GM21390 (cell line): ENCODE measurements at regions not wholly inside any gene's neighbourhood (a gene's known extent, or its start where the extent isn't known, plus 50 kb on each side); places are given as distances from the start of the nearest gene placed in this dataset.
"Not testable (repeated sequence)": the region's sequence is repeated elsewhere in the genome, so short reads cannot be mapped to it uniquely, and the experiment has no call there.

Experiments used
- ATAC-seq: cut with Tn5 transposase; IDR thresholded peaks from one replicate; pipeline ENCODE4 v1.9.1; 2021; ENCODE audit not compliant: unreplicated experiment

DNA sequence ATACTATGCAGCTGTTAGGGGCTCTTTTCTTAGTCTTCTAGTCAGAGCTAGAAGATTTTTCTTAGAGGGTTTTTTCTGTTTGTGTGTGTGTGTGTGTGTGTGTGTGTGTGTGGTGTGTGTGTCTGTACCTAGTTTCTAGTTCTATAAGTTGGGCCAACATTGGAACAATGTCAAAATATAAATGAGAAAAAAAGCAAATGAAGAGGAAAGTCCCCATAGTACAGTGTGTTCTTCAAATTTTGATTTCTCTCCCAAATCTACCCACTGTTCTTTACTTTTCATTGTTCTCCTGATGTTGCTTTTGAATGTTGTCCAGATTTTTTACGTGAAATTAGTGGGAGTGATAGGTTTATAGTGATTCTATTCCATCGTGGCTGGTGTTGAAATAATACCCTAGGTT lies 2153.4 kb upstream of the RAG2 start:
- ATAC-seq, result no peak

DNA sequence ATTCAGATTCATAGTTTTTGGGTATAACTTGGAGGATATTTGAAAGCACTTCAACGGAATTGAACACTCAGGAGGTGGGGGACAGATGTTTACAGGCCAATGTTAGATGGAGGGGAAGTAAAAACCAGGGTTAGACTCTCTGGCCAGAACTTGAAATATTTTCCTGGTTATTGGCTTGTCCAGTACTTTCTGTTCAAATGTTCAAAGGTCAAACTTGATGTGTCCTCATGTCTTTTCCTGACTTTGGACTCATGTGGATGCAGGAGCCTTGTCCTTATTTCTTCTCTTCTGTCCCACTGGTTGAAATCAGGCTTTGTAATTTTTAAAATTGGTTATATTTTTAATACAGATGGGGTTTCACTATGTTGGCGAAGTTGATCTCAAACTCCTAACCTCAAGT lies 2148.5 kb upstream of the RAG2 start:
- not testable (repeated sequence) for ATAC-seq

DNA sequence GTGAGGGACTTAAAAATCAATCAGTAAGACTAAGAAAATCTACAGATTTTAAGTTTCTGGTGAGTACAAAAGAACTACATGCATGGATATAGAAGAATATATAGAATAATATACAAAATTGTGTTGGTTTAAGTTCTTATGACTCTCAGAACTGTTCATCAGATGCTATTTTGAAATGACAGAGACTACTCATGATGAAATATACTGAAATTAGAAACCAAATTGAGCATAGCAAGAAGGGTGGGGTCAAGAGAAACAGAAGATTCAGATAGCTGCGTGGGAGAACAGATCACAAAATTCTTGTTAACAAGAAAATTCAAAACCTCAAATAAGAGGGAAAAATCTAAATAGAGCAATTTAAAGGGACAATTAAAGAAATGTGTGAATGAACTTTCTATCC lies 2125.3 kb upstream of the RAG2 start:
- ATAC-seq, result no peak

DNA sequence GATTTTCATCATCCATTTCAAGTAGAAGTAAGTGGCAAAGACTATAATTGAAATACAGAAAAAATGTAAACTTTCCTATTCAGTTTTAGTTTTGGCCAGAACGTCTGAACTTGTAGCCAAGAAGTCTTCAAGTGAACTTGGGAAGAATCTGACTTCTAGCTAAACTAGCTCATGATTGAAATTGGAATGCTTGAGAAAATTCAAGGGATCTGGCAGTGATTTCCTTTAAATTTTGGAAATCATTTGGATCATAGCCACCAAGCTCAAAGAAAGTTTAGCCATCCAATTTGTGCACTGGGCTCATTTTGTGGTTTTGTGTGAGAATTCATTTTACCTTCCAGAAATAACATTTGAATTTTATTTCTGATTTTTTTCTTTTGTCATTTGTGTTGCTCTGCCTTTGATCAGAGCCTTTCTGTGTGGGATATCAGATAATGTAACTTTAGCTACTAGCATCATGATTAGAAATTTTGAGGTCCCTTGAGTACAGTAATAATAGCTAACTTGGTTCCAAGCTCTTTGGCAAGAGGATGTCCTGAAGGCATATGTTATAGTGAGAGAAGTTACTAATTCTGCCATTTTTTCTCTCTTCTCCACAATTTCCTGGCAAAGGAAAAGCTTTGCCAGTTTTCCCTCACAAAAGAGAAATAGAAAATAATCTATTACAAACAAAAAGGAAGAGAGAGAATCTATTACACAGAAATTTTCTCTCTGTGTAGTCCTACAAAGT lies 2123.7 kb upstream of the RAG2 start:
- ATAC-seq, result no peak

- no peak for ATAC-seq
These were observed 2120.6 kb upstream of the RAG2 start for GRCh38 chr11:38718659-38719058.

DNA sequence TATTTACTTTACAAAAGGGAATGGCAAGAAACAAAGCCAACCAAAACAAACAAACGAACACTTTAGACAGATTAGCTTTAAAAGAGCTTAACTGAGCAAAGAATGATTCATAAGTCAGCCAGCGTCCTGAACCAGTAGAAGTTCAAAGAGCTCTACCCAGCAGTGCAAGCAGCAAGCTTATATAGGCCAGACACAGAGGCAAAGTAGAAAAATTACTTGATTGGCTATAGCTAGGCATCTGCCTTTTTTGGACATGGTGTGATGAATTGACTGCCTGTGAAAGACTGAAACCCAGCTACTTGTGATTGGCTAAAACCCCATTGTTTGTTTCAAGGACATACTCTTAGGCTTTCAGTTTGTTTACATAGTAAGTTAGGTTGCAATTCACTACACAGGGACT lies 2120.0 kb upstream of the RAG2 start:
- ATAC-seq, result no peak

DNA sequence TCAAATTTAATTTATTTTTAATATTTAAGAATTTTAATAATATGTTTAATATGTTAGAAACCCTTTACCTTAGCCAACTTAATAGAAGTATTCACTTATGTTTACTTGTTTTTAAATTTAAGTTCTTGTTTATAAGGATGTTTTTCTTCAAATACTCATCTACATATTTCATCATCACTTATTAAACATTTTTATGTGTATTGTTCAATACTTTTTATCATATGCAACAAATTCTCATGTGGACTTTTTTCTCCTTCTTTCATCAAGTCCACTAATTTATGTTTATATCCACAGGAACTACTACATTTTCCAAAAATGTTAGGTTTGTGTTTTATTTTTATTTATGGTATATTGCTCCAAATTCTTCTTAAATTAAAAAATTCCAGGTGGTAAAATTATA lies 2113.1 kb upstream of the RAG2 start:
- no peak for ATAC-seq

GRCh38 chr11:38710262-38710661 lies 2112.2 kb upstream of the RAG2 start:
- no peak for ATAC-seq

GRCh38 chr11:38700111-38700510 lies 2102.1 kb upstream of the RAG2 start:
- no peak for ATAC-seq

DNA sequence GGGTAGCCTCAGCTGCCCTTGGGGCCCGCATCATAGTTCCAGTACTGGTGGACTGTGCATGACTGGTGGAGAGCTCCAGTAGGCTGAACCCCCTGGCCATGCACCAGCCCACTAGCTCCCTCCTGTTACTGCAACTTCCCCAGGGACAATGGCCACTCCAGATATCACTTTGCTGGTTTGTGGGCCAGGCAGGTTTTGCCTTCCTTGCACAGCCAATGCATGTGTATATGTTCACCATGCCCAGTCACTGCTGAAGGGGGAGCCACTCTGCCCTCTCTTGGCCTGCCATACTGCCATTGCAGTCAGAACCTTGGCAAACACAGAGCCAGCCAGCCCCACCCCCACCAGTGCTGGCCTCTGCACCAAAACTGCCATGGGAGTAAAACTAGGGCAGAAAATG lies 2095.3 kb upstream of the RAG2 start:
- ATAC-seq, result no peak

- not testable (repeated sequence) for ATAC-seq
These were observed 2092.2 kb upstream of the RAG2 start for GRCh38 chr11:38690211-38690610.

DNA sequence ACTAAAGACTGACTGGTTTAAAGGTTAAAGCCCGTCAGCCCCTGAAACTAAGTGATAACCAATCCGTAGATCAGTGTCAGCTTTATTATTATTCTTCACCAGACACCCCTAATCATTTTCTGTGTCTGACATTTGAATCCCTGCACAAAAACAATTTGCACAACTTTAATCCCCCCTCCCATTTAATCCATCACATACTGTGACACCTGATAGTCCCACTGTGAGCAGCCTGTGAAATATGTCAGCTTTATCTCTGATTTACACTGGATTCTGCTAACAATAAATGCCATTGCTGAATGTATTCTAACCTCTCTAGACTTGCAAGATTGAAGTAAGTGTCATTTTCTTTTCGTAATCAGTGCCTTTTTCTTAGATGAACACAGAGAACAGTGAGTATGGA lies 2089.0 kb upstream of the RAG2 start:
- no peak for ATAC-seq

- no peak for ATAC-seq
These were observed 2085.4 kb upstream of the RAG2 start for GRCh38 chr11:38683484-38683883.

GRCh38 chr11:38680746-38681145 lies 2082.7 kb upstream of the RAG2 start:
- ATAC-seq, result no peak

DNA sequence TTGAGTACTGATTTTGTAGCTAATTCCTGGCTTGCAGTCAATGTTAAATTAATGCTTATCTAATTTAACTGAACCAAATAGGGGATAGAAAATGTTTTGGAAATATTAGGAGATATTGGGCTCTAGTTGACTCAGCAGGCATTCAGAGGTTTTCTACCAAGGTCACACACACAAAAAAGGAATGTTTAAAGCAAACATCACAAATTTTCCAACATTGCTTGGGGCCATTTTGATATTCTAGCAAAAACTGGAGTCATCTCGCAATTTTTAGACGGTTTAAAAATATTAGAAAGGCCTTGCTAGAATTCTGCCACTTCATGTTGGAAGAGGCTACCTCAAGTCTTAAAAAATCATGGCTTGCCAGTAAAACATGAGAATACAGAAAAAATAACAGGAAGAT lies 2082.1 kb upstream of the RAG2 start:
- ATAC-seq, result no peak

DNA sequence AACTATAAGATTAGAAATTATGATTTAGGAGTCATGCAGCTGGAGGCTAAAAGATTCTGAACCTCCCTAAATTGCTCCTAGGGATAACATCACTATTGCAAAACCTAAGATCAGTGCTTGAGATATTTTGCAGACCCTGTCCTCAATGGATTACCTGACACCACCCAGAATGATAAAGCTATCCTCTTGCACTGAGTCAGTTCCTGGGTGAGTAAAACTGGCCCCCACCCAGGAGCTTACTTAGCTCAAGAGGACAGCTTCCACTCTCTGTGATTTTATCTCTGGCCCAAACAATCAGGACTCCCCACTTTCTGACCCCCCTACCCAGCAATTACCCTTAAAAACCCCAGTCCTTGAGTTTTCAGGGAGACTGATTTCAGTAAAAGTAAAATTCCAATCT lies 2074.4 kb upstream of the RAG2 start:
- ATAC-seq, result no peak

DNA sequence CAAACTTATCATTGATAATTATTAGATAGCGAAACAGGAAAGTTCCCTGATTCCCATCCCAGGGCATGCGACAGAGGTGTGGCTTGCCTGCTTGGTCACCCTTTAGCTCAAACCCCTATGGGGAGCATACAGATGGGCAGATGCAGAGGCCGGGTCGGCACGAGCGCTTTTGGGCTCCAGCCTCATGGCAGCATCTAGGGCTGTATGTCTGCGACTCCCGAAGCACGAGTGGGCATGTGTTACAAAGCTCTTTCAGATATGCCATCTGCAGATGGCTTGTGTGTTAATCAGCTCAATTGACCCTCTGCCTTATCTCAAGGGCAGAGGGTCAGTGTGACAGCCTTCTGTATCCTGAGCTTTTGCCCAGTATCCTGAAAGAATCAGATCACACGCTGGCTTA lies 2069.3 kb upstream of the RAG2 start:
- no peak for ATAC-seq

DNA sequence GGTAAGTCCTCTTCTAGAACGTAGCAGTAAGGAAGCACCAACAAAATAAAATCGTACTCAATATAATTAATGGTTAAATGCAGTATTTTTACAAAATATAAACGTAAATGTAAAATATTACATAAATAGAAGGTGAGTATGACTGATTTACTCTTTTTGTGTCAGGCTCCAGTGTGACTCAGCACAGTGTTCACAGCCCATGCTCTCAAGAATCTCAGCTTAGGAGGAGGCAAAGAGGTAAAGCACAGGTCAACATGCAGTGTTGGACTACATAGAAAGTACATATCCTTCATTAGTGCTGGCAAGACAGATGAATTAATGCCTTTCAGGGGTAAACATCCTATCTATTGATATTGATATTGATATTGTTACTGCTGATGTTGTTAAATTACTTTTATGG lies 2050.6 kb upstream of the RAG2 start:
- no peak for ATAC-seq

DNA sequence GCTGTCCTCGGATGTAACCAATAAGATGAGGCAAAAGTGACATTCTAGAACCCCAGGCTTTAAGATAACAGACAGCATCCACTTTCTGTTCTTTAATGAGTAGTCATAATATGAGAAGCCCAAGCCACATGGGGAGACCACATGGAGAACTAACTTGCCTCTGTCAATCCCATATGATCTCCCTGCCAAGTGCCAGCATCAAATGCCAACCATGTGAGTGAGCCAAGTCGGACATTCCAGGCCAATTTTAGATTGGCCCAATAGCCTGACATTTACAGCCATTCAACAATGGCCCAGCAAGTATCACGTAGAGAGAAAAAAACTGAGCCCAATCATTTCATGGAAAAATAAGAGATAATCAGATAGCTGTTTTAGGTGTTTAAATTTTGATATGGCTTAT lies 2048.3 kb upstream of the RAG2 start:
- no peak for ATAC-seq

DNA sequence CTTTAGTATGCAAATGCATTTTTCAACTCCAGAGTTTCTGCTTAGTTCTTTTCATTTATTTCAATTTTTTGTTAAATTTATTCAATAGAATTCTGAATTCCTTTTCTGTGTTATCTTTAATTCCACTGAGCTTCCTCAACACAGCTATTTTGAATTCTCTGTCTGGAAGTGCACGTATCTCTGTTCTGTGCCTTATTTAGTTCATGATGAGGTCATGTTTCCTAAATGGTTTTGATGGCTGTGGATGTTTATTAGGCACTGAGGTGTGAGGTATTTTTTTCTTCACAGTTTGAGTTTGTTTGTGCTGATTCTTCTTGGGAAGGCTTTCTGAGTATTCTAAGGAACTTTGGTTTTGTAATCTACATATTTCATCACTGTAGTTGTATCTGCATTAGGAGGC lies 2042.8 kb upstream of the RAG2 start:
- no peak for ATAC-seq

GRCh38 chr11:38612701-38613100 lies 2014.7 kb upstream of the RAG2 start:
- no peak for ATAC-seq

GRCh38 chr11:38601371-38601770 lies 2003.3 kb upstream of the RAG2 start:
- ATAC-seq, result not testable (repeated sequence)

GRCh38 chr11:38598418-38598817 lies 2000.4 kb upstream of the RAG2 start:
- ATAC-seq, result no peak
